Eye (tissue), 1 donor: ENCODE measurements at regions not wholly inside any gene's neighbourhood (a gene's known extent, or its start where the extent isn't known, plus 50 kb on each side); places are given as distances from the start of the nearest gene placed in this dataset.
"Not testable (repeated sequence)": the region's sequence is repeated elsewhere in the genome, so short reads cannot be mapped to it uniquely, and the experiment has no call there.

Experiments used
- DNase-seq: peaks from one replicate; pipeline ENCODE4 v3.0.0-alpha.2; 2015

DNA sequence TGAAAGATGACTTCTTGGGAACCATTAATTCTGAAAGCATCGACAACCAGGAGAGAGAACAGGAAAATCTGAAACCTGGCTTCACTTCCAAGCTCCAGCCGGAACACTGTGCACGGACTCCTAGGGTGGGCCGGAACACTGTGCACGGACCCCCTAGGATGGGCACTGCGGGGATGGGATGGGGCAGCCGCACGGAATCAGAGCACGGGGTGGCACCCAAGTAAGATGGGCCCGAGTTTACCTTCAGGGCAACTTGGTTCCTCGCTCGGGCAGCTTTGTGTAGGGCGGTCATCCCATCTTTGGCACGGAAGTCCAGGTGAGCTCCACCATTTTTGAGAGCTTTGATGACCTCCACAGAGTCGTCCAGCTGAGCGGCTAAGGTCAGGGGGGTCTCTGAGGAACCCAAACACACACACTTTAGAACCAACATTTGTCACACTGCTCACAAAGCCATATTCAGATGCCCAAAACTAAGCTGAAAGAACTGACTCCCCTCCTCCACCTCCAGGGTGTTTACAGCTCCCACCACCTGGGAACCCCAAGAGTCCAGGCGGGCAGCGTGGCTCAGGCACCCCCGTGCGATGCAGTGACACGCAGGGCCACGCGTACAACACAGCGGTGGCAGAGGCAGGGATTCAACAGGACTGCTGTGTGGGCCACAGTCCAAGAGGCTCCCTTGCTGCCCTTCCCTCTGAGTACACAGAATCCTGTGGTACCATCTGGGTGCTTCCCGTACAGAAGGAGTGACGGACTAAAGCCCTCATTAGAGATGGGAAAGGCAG lies 157.9 kb downstream of the SHANK2 start:
- DNase-seq: no peak

- no peak for DNase-seq
Observed at GRCh38 chr11:71093783-71094182, 158.6 kb downstream of the SHANK2 start.

DNA sequence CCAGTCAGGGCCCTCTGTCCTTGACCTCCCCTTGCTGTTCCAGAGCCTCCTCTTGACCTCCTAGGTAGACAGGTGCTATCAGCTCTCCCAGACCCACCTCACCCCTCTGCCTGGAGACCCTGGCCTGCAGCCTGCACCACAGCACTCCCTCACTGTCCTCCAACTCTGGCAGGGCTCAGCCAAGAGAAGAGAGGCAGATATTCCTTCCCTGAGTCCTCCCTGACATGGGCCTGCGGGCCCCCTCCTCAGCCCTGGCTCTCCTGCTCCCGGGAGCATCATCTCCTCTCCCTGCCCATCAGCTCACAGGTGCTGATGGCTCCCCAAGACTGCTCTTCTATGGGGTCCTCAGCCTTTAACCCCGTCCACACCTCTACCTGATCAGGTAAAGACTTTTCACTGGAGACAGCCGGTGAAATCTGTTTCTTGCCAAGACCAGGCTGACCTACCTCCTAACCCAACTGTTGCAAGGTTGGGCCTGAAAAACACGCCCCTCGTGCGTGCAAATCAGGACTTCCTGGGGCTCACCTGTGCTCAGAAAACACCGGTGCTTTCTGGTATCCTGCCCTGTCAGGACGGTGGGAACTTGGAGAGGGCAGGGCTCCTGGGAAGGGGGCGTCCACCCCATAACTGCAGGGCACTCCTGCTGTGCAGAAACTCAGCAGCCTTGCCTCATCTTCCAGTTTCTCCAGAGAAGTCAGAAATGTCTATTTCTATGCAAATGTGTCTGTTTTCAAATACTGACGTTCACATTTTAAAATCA lies 160.7 kb downstream of the SHANK2 start:
- no peak for DNase-seq

- peak; percentile 47 for DNase-seq
Observed at GRCh38 chr11:71089571-71089970, 162.8 kb downstream of the SHANK2 start.

GRCh38 chr11:71088314-71089215 lies 163.8 kb downstream of the SHANK2 start:
- DNase-seq: not testable (repeated sequence)

DNA sequence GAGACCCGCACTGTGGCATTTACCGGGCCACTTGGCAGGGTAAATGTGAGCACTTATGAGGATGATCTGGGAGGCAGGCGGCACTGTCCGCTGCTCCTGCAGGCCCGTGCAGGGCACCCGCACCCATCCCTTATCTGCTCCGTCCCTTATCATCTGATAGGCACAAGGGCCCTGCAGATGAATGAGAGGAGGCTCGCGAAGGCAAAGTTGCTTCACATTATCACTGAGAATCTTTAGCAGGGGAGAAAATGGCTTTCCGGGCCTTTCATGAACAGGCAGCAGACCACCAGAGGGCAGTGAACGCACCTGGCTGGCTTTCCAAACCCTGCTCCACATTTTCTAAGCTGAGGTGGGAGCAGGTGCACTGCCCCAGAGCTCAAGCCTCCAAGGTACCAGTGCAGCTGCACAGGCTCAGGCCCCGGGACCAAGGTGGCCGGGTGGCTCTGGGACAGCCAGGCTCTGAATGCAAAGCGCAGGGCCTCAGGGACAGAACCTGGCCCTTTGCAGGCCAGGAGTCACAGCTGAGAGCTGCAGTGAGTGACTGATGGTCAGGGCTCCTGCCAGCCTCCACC lies 165.6 kb downstream of the SHANK2 start:
- peak; percentile 81 for DNase-seq

GRCh38 chr11:71084306-71085012 lies 167.9 kb downstream of the SHANK2 start:
- DNase-seq: no peak

- no peak for DNase-seq
Observed at GRCh38 chr11:71083105-71083504, 169.3 kb downstream of the SHANK2 start.

DNA sequence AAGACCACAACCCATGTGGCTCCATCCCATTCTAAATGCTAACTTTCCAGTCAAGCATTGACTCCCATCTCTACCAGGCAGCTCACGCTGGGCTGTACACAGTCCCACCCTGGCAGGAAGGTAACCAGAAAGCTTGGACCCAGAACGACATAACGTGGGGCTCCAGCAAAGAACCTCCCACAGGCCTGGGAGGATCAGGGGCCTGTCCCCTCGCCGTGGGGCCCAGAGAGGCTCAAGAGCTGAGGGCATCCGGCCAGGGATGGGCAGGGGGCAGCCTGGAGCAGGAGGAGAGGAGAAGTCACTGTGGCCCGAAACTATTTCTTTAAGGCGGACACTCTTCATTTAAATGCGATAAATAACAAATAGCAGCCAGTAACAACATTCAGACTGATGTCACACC lies 169.9 kb downstream of the SHANK2 start:
- no peak for DNase-seq

DNA sequence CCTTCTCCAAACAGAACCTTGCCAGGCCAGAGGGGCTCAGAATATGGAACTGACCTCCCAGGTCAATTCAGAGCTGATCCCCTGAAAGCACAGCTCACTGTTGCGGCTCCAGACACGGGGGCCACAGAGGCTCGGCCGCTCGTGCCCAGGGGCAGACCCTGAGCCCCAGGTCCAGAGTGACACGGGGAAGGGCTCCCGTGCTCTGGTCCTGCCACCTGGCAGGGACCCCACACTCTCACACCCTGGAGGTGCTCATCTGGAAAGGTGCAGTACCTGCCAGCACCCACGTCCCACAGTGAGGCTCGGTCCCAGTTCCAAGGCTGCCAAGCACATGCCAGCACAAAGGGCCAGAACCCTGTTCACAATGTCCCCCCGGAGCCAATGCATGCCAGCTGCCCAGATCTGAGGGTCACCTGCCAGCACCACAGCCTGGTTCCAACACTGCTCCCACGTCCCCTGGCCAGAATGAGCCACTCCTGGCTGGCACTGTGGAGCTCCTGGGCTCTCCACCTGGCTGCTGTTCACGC lies 170.6 kb downstream of the SHANK2 start:
- no peak for DNase-seq

GRCh38 chr11:71080239-71081097 lies 171.9 kb downstream of the SHANK2 start:
- peak; percentile 90 for DNase-seq

DNA sequence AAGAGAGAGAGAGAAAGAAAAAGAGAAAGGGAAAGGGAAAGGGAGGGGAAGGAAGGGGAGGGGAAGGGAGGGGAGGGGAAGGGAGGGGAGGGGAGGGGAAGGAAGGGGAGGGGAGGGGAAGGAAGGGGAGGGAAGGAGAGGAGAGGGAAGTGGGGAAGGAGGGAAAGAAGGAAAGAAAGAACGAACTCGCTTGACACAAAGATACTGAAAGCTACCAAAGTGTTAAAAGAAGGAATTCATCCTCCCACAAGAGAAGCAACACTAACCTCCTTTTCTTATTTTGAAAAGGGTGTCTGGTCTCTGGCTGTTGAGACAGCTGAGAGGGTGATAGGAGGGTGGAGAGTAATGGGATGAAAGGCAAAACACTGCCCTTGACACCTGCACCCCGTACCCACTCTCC lies 172.6 kb downstream of the SHANK2 start:
- no peak for DNase-seq

- DNase-seq: no peak
Observed at GRCh38 chr11:71078482-71078881, 173.9 kb downstream of the SHANK2 start.

DNA sequence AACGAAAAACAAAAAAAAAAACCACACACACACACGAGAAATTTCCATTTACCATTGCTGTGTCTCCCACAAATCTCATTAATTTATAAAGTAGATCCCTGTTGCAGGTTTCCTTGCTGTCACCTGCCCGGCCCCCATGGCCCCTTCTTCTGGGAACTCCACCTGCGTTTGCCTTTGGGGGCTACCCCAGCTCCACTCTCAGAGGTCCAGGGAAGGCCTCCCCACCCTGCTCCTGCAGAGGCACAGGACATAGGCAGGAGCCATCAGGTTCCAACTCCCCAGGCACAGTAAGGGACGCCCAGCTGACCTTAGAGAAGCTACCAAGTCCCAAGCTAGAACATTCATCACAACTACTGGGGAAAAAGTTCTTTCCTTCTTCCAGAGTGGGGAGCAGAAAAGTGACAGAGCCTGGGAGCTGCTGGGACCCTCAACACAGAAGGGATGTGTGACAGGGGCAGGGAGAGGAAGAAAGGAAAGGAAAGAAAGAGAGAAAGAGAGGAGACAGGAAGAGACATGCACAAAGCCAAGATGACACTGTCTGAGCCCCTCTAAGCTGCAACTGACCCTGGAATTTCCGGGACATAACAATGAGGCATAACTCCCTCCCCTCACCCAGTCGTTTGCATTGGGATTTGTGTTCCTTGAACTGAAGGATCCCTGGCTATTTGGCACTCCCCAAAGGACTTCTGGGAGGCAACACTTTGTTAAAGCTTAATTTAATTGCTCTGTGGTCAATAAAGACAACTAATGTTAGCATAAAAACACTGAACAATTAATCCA lies 175.7 kb downstream of the SHANK2 start:
- DNase-seq: no peak

GRCh38 chr11:71075871-71076420 lies 176.4 kb downstream of the SHANK2 start:
- DNase-seq: no peak

DNA sequence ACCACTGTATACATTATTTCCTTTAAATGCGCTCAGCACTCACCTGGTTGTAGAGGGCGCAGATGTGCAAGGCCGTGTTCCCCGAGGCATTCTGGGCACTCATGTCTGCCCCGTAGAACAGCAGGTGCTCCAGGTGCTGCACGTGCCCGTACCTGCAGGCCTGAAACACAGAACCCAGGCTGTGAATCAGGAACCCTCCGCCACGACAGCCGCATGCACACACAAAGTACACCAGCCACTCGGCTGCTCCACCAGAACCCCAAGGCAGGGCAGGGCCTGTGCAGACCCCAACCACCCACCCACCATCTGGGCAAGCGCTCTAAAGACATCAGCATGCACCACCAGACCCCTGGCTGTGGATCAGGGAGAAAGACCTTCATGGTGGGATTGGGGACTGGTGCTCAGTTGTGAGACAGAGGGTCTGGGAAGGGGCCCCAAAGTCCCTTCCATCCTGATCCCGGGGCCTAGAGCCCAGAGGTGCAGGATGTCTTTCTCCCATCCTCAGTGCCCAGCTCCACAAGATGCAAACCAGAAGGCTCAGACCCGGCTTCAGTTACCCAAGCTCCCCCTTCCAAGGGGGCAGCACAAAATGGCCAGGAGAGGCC lies 177.2 kb downstream of the SHANK2 start:
- DNase-seq: no peak

DNA sequence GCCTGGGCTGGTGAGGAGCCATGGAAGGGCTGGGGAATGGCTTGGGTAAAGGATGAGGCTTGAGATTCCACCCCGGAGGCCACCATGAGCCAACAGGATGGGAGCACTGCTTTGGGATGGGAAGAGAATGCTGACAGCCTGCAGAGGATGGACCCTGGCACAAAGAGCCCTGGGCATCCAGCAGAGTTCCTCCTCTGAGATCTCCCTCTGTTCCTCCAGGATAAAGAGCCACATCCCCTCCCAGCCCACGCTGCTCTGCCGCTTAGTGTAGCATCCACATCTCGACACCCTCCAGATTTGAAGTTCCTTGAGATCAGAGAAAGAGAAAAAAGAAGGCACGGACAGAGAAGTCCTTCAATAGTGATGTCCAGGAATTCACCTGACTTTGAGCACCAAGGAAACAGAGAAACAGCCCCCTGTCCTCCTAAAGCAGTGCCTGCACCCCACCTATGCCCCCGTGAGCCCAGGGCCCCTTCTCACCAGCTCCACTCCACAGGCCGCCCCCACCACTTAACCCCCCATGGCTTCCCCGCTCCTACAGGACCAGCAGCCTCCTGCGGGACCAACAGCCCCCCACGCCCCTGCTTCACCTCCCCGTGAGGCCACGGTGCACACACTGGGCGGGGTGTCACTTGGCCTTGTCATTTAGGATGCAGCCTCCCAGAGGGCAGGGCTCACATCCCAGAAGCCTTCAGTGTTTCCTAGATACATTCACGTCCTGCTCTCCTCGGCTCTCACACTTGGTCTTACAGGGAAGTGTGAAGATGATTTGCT lies 180.5 kb downstream of the SHANK2 start:
- DNase-seq: no peak
